ENCODE measurements at regions not wholly inside any gene's neighbourhood (a gene's known extent, or its start where the extent isn't known, plus 50 kb on each side); places are given as distances from the start of the nearest gene placed in this dataset.

DNA sequence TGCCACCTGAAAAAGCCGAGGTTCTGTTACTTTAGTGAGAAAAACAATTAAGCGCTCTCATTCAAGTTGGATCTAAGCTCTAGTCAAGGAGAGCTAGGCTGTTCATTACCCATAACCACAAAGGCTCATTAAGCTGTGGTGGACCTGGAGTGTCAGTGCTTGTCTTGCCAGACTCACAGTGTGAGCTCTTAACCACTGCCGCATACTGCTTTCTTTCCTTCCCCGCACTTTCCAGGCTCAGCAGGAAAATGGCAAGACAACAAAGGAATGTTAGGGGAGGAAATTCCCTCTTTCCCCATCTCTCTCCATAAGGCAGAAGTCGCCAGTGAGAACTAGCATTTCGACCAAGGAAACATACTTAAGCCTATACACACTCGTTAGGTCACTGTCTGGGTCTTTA lies 467.3 kb downstream of the ENC1 start:
- DNase-seq: no peak

- DNase-seq: no peak
Observed at GRCh38 chr5:74169701-74170100, 470.8 kb downstream of the ENC1 start.

DNA sequence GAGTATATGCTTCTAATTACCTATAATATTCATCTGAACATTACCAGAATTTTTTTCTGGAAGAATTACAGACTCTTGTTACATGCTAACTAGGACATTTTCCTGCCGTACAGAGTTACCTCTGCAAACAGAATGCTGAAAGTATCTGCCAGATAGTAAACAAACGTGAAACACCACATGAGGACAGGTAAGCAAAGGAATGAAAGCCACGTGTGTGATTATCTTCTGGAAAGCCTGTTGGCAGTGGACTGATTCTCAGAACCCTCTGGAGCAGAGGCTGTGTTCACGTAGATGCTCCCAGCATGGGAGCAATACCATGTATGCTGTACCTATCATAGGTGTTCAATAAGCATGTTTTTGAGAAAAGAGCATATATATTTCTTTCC lies 472.6 kb downstream of the ENC1 start:
- no peak for DNase-seq

GRCh38 chr5:74167206-74167929 lies 473.2 kb downstream of the ENC1 start:
- DNase-seq: no peak

- no peak for DNase-seq
Observed at GRCh38 chr5:74166064-74166463, 474.5 kb downstream of the ENC1 start.

- DNase-seq: no peak
Observed at GRCh38 chr5:74164725-74165235, 475.7 kb downstream of the ENC1 start.

DNA sequence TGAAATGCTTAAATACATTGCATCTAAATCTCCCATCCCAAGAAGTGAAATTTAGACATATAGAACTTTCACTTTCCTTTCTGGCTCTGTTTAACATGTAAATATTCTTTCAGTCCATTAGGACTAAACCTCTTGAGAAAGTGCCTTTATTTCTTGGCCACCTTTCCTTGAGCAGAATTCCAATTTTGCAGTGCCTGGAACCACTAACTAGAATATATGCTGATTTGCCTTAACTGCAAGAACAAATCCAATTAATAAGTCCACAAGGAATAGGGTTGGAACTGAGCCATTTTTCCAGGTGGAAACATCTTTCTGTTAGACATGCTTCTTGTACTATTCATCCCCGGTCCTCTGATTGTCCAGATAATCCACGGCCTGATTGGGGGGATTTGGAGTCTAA lies 478.0 kb downstream of the ENC1 start:
- DNase-seq: no peak

DNA sequence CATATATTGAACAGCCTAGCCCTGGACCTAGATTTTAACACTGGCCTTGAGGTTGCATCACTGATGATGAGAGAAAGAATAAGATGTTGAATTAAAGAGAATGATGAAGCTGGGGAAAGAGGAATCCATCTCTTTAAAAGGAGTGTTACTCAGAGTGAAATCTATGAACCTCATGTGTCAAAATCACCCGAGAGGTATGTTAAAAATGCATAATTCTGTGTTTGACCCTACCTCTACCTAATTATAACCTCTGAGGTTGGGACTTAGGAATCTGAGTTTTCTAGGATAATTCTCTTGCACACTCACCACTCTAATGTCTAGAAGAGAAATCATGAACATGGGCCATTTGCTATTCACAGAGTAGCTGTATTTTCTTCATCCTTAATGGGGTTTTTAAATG lies 479.4 kb downstream of the ENC1 start:
- no peak for DNase-seq

DNA sequence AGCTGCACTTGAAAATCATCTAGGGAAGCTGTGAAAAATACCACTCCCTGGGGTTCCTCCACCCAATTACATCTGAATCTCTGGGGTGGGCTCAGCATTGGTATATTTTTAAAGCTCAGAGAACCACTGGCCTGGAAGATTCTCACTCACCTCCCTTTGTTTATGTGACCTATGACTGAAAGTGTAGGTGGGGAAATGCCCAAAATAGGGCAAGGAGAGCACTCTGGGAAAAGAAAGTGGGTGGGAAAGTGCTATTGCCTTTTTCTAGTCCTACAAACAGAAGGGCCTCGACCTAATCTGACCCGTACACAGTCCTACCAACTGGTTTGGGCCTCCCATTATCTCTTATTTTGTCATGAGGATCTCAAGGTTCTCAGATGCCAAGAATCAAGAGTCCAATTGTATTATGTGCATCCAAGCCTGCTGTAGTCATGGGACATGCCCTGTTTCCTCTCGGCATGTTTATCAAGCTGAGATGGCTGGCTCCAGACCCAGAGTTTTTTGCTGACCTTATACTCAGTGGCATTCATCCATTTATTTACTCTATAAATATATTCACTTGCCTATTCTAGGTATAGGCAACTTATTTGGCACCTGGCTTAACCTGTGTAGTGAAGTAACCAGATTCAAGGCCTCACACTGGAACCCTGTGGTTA lies 483.7 kb downstream of the ENC1 start:
- DNase-seq: no peak

DNA sequence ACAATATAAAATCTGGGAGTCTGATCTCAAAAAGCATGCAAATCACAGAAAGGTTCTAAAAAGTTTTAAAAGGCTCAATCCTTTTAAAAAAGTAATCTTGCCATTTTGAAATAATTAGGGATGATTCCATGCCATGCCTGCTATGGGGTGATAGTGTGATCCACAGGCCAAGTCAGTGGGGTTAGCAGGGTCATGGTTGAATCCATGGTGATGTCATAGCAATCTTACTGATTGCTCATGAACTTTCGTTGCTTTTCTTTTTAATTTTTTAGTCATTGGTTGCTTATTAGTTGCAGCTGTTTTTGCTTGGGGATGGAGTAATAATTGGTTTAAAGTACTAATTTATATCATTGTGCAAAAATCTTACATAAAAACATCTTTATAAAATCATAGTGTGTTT lies 485.0 kb downstream of the ENC1 start:
- DNase-seq: no peak

- DNase-seq: no peak
Observed at GRCh38 chr5:74154526-74154925, 486.0 kb downstream of the ENC1 start.

DNA sequence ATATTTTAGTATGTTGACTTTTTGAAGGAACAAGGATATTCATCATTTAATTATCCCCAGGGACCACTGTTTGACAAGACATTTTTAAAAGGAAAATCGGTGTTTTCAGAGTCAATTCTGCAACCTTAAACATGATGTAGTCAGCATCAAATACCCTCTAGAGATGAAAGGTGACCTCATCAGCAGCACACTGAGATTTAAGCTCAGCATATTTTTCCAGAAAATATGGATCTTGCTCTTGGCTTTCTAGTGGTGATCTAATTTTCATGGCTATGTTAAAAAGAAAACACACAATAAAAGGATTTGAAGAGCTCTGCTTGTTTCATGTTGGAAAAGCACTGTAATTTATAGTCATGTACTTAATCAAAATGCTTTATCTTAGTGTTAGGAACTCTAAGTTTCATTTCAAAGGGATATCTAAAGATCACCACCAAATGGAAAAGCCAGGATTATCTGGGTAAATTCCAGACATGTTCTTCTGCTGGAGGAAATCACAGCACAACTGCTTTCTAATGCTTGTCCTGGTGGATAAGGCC lies 487.2 kb downstream of the ENC1 start:
- DNase-seq: no peak

- DNase-seq: no peak
Observed at GRCh38 chr5:74152625-74153254, 487.8 kb downstream of the ENC1 start.

DNA sequence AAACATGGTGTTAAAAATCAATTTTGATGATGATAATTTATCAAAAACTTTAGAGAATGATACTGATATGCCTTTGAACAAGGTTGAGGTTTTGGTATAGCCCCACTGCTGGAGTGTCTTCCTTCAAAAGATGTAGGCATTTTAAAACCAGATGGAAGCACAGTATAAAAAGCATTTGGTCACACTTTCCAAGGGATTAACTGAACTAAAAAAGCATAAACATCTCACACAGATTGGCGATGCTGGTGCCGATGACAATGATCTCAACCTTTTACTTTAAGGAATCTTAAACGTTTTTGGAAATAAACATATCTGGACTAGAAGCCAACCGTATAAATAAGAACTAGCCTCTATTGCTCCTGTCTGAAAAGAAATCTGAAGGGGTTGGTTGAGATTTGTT lies 488.4 kb downstream of the ENC1 start:
- no peak for DNase-seq

GRCh38 chr5:74149395-74149794 lies 491.1 kb downstream of the ENC1 start:
- DNase-seq: no peak

DNA sequence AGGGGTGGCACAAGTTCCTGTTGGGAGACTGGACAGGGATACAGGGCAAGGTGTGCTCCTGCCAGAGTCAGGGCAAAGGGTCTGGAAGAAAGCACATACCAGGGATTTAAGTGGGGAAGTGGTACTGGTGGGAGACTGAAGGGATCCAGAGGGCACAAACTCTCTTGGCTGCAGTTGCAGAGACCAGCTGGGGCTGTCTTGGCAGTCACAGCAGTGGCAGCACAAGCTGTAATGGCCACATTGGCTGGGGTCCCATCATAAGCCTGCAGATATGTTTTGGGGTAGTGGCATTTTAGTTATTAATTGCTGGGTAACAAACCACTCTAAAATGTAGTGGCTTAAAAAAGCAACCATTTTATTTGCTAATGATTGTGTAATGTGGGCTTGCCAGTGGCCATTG lies 492.2 kb downstream of the ENC1 start:
- DNase-seq: no peak

DNA sequence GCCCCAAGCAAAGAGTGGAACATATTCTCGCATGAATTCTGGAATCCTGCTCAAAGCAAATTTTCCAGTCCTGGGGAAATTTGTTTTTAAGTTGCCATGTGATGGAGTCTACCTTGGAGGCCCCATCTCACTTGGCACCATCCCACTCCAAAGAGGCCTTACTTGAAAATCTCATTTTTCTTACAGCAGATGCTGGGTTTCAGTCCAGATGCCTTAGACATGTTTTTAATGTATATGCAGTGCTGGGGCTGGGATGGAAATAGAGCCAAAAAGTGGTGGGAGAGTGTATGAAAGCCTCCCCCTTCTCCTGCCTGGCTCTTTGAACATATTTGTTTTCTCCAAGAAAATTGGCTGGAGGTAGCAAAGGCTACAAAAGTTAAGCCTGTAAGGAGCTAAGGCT lies 493.7 kb downstream of the ENC1 start:
- no peak for DNase-seq

- no peak for DNase-seq
Observed at GRCh38 chr5:74145951-74146350, 494.6 kb downstream of the ENC1 start.

- no peak for DNase-seq
Observed at GRCh38 chr5:74143721-74144330, 496.7 kb downstream of the ENC1 start.

- no peak for DNase-seq
Observed at GRCh38 chr5:74143151-74143550, 497.4 kb downstream of the ENC1 start.

GRCh38 chr5:74141053-74141452 lies 499.5 kb downstream of the ENC1 start:
- no peak for DNase-seq

DNA sequence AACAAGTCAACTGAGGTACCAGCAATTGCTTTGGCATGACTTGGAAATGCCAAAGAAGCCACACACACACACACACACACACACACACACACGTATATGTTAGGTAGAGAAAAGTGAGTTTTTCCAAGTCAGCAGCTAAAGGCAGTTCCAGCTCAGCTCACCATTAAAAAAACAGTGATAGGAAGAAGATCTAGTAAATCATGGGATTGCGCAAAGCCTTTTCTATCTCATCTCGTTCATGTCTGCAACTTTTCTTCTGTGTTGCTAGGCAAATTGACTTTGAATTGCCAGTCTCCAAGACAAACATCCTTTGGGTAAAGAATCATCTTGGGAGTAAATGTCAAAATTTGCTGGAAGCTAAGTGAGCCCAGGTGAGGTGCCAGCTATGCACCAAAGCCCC lies 500.1 kb downstream of the ENC1 start:
- DNase-seq: no peak

- no peak for DNase-seq
Observed at GRCh38 chr5:74139589-74139988, 500.9 kb downstream of the ENC1 start.

GRCh38 chr5:74138721-74139120 lies 501.8 kb downstream of the ENC1 start:
- no peak for DNase-seq

All from stimulated activated naive CD4-positive, alpha-beta T cell treated with Interleukin-2 at 50 U/mL for 16 hours (primary cell).